ENCODE measurements at regions not wholly inside any gene's neighbourhood (a gene's known extent, or its start where the extent isn't known, plus 50 kb on each side); places are given as distances from the start of the nearest gene placed in this dataset.

GRCh38 chr6:22026164-22026678 is 270.6 kb downstream of the PRL start:
- ATAC-seq (replicated peaks in 6 of 8) = no peak
- H3K4me1 ChIP-seq (replicated peaks in 1 of 2) = peaks cover 30 to 31% of the 10 kb centered on the region in 2 donors
- in situ Hi-C loops (cut with MboI; ENCODE audit: low pct_unique_long_range_greater_than_20kb in 2 of 9, low sequenced_read_pairs in 9 of 9, unreplicated experiment in 9 of 9) = no loop called here
- H3K27ac ChIP-seq = peak overlapping the region; percentile 41 to 47
- 33 to 100% (median 51%) methylated on average over 1 to 5 of the region's 5 CpGs; no CpG with 5 or more reads in 1 of the 10 experiments for WGBS, 10 experiments
- H3K4me3 ChIP-seq = peak overlapping the region in 1 of 5 donors; percentile 10

GRCh38 chr6:22027040-22027725 is 269.7 kb downstream of the PRL start:
- peak overlapping the region in 1 of 2 donors; percentile 47 for H3K27ac ChIP-seq
- in situ Hi-C loops (cut with MboI; ENCODE audit: low pct_unique_long_range_greater_than_20kb in 2 of 9, low sequenced_read_pairs in 9 of 9, unreplicated experiment in 9 of 9) = no loop called here
- ATAC-seq (replicated peaks in 6 of 8) = no peak
- 58 to 100% (median 81%) methylated on average over 1 to 7 of the region's 8 CpGs; no CpG with 5 or more reads in 1 of the 10 experiments for WGBS, 10 experiments
- peaks cover 30 to 31% of the 10 kb centered on the region in 2 donors for H3K4me1 ChIP-seq (replicated peaks in 1 of 2)
- no peak overlapping the region for H3K4me3 ChIP-seq

DNA sequence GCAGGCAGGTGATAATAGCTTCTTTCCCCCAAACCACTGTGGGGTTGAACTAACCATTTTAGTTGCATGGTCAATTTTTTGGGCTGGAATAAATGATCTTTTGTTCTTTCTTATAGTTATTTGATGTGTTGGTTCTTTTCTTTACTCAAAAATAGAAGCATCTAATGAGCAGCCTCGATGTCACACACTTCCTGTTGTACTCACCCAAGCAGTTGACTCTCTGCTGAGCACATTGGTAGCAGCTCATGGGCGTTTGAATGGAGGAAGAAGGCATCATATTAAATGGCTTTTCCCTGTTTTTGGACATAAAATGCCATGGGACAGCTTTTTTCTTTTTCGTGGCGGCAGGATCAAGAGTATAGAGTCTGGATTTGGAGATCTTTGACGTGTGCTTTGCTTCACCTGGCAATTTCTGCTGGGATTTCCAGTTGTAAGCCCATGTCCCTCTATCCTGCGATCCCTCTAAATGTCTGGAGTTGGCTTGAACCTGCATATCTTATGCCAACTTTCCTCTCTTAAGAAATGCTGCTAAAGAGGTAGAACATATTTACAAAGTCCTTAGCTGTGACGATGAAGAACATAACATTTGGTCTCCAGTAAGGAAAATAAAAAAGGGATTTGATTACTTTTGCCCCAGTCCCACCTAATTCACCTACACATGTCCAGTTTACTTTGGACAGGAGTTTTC is 268.3 kb downstream of the PRL start:
- peaks cover 27 to 31% of the 10 kb centered on the region in 2 donors for H3K4me1 ChIP-seq (replicated peaks in 1 of 2)
- H3K4me3 ChIP-seq = no peak overlapping the region
- 30 to 100% (median 84%) methylated on average over 1 to 7 of the region's 7 CpGs for WGBS, 10 experiments
- in situ Hi-C loops (cut with MboI; ENCODE audit: low pct_unique_long_range_greater_than_20kb in 2 of 9, low sequenced_read_pairs in 9 of 9, unreplicated experiment in 9 of 9) = no loop called here
- ATAC-seq (replicated peaks in 6 of 8) = no peak
- no peak overlapping the region for H3K27ac ChIP-seq

- in situ Hi-C loops (cut with MboI; ENCODE audit: low pct_unique_long_range_greater_than_20kb in 2 of 9, low sequenced_read_pairs in 9 of 9, unreplicated experiment in 9 of 9) = no loop called here
- ATAC-seq (replicated peaks in 6 of 8) = no peak
- WGBS, 10 experiments = 0 to 86% (median 65%) methylated on average over 1 to 2 of the region's 2 CpGs; no CpG with 5 or more reads in 1 of the 10 experiments
- Histone ChIP-seq H3K27ac (no peak overlapping the region), H3K4me1 (replicated peaks in 1 of 2) (peaks cover 21 to 27% of the 10 kb centered on the region in 2 donors), H3K4me3 (no peak overlapping the region)
These were observed 267.7 kb downstream of the PRL start for GRCh38 chr6:22029171-22029570.

DNA sequence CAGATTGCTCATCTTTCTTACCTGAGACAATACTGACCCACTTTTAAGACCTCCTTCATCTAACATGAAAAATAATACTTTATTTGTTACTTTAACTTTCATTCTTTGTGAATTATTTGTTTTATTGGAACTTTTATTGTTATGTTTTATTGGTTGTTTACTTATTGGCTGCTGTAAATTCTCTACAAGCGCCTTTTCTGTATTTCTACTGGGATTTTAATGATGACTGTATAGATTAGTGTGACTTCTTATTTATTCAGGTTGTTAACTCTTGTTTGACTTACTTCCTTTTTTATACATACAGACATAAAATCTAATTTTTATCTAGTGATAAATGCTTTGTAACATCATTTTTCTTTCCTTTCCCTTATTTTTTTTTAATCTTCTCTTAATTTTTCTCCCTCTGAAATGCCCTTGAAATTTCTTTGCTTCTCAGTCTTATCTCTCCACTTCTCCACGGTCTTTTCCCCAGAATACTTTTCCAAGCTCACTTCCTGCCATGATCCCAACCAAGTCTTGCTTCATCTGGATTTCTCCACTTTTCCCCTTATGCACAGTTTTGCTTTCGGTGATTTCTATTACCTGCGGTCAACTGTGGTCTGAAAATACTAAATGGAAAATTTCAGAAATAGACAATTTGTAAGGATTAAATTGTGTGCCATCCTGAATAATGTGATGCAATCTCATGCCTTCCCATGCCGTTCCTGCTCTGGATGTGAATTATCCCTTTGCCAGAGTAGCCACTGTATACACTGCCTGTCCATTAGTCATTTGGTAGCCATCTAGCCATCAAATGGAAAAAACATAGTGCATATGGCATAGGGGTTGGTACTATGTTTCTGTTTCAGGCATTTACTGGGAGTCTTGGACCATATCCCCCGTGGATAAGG is 265.9 kb downstream of the PRL start:
- in situ Hi-C loops (cut with MboI; ENCODE audit: low pct_unique_long_range_greater_than_20kb in 2 of 9, low sequenced_read_pairs in 9 of 9, unreplicated experiment in 9 of 9) = no loop called here
- 56 to 100% (median 93%) methylated on average over 1 to 6 of the region's 6 CpGs for WGBS, 10 experiments
- H3K4me1 ChIP-seq (replicated peaks in 1 of 2) = peaks cover 14 to 16% of the 10 kb centered on the region in 2 donors
- H3K27ac ChIP-seq = no peak overlapping the region
- no peak overlapping the region for H3K4me3 ChIP-seq
- ATAC-seq (replicated peaks in 6 of 8) = no peak

DNA sequence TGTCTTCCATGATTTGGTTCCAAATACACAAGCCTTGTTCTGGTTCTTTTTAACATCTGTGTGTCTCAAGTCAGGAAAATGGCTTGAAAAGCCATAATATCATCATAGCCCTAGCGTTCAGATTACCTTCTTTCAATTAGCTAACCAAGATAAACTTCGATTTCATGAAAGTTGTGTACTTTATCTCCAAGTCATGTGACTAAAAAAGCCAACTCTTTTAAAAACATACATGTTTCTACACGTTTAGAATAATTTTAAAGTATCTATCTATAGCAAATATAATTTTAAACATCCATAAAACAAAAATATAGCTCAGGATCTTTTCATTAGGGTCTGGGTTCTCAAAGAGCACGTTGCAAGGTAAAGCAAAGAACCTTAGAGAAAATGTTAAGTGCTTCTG is 261.1 kb downstream of the PRL start:
- in situ Hi-C loops (cut with MboI; ENCODE audit: low pct_unique_long_range_greater_than_20kb in 2 of 9, low sequenced_read_pairs in 9 of 9, unreplicated experiment in 9 of 9) = no loop called here
- 12 to 100% (median 41%) methylated on average over 1 to 4 of the region's 4 CpGs; no CpG with 5 or more reads in 1 of the 10 experiments for WGBS, 10 experiments
- H3K27ac ChIP-seq = no peak overlapping the region
- H3K4me3 ChIP-seq = no peak overlapping the region
- H3K4me1 ChIP-seq (replicated peaks in 1 of 2) = peaks cover 9 to 12% of the 10 kb centered on the region in 2 donors
- no peak for ATAC-seq (replicated peaks in 6 of 8)

DNA sequence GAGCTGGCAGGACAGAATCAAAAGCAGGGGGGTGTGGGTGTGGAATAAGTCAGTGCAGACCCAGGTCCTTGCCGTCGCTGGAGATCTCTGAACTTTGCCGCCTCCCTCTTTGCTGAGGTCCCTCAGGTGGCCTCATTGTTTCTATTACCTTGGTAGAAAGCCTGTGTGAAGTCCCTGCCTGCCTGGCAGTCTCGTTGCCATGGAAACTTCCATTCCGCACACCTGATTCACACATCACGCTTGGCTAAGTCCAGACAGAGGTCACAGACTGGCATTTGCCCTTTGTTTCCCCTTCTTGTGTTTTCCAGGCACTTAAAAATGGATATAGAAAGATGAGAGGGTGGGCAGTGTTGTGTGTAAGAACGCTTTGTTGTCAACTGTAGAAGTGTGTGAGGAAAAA is 260.6 kb downstream of the PRL start:
- WGBS, 10 experiments = 0 to 61% (median 28%) methylated on average over 1 to 7 of the region's 7 CpGs; no CpG with 5 or more reads in 1 of the 10 experiments
- Histone ChIP-seq H3K27ac (no peak overlapping the region), H3K4me1 (replicated peaks in 1 of 2) (peaks cover 9 to 12% of the 10 kb centered on the region in 2 donors), H3K4me3 (no peak overlapping the region)
- peak in 5 of 8 experiments; percentile 54 to 78 (median 66) for ATAC-seq (replicated peaks in 6 of 8)
- in situ Hi-C loops (cut with MboI; ENCODE audit: low pct_unique_long_range_greater_than_20kb in 2 of 9, low sequenced_read_pairs in 9 of 9, unreplicated experiment in 9 of 9) = no loop called here

GRCh38 chr6:22036699-22037098 is 260.1 kb downstream of the PRL start:
- H3K4me3 ChIP-seq = no peak overlapping the region
- H3K27ac ChIP-seq = no peak overlapping the region
- in situ Hi-C loops (cut with MboI; ENCODE audit: low pct_unique_long_range_greater_than_20kb in 2 of 9, low sequenced_read_pairs in 9 of 9, unreplicated experiment in 9 of 9) = no loop called here
- ATAC-seq (replicated peaks in 6 of 8) = no peak
- peaks cover 9 to 12% of the 10 kb centered on the region in 2 donors for H3K4me1 ChIP-seq (replicated peaks in 1 of 2)
- WGBS, 10 experiments = 28 to 94% (median 77%) methylated on average over 2 to 3 of the region's 3 CpGs

DNA sequence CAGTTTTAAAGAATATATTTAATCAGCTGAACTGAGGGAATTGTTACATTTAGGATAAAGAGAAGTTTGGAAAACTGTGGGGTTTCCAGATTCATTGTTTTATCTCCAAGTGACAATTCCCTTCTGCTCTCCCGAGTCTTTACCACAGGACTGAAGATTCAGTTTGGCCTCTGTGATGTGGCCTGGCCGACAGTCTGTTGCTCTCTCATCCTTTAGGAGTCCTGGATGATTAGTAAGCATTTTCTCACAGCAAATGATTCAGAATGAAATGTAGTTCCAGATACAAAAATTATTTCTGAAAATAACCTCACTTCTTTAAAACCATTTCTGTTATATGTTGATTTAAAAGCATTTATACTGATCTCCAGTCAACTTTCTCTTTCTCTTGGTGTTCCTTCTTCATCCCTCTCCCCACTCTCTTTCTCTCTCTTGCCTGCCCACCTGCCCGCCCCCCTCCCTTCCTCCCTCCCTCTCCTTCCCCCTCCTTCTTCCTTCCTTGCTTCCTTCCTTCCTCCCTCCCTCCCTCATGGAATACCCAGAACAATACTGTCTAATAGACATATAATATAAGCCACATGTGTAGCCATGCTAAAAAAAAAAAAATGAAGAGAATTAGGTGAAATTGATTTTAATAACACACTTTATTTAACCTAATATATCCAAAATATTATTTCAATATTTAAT is 254.9 kb downstream of the PRL start:
- in situ Hi-C loops (cut with MboI; ENCODE audit: low pct_unique_long_range_greater_than_20kb in 2 of 9, low sequenced_read_pairs in 9 of 9, unreplicated experiment in 9 of 9) = no loop called here
- Histone ChIP-seq H3K27ac (no peak overlapping the region), H3K4me1 (replicated peaks in 1 of 2) (peaks cover 0 to 1% of the 10 kb centered on the region in 2 donors), H3K4me3 (no peak overlapping the region)
- no peak for ATAC-seq (replicated peaks in 6 of 8)
- WGBS, 10 experiments = 10 to 100% (median 53%) methylated on average over 1 to 2 of the region's 3 CpGs

- Histone ChIP-seq H3K27ac (no peak overlapping the region), H3K4me1 (replicated peaks in 1 of 2) (no peaks in the 10 kb centered on the region), H3K4me3 (no peak overlapping the region)
- in situ Hi-C loops (cut with MboI; ENCODE audit: low pct_unique_long_range_greater_than_20kb in 2 of 9, low sequenced_read_pairs in 9 of 9, unreplicated experiment in 9 of 9) = no loop called here
- ATAC-seq (replicated peaks in 6 of 8) = no peak
These were observed 254.1 kb downstream of the PRL start for GRCh38 chr6:22042706-22043105.

DNA sequence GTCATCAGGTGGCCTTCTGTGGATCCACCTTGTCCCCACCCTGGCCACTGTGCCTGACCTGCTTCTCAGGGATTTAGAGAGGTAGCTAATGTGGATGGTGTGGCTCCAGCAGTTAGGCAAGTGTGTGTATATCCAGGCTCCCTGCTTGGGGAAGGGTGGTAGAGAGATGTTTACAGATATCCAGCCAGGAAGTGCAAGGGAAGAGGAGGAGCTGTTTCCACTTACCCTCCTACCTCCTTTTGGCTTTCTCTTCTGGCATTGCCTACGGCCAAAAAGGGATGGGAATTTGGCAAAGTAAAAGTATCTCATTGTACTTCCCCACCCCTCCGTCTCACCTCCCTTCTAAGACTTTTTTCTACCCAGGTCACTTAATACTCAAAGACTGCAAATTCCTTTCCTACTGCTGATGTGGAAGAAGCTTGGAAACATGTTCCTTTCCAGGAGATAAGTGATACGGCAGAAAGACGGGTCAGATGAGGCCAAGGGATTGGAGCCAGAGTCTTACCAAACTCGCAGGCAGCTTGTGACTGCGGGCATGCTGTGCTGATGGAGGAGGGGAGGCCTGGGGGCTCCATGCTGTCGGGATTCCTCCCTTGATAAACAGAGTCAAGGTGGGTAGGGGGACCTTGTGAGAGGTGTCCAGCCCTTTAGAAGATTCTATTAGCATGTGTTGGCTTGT is 253.4 kb downstream of the PRL start:
- no peak overlapping the region for H3K27ac ChIP-seq
- H3K4me1 ChIP-seq (replicated peaks in 1 of 2) = no peaks in the 10 kb centered on the region
- in situ Hi-C loops (cut with MboI; ENCODE audit: low pct_unique_long_range_greater_than_20kb in 2 of 9, low sequenced_read_pairs in 9 of 9, unreplicated experiment in 9 of 9) = no loop called here
- H3K4me3 ChIP-seq = no peak overlapping the region
- WGBS, 10 experiments = 60 to 100% (median 100%) methylated on average over 1 to 6 of the region's 7 CpGs; no CpG with 5 or more reads in 5 of the 10 experiments
- no peak for ATAC-seq (replicated peaks in 6 of 8)

GRCh38 chr6:22045261-22045912 is 251.4 kb downstream of the PRL start:
- no peak overlapping the region for H3K27ac ChIP-seq
- H3K4me1 ChIP-seq (replicated peaks in 1 of 2) = no peaks in the 10 kb centered on the region
- in situ Hi-C loops (cut with MboI; ENCODE audit: low pct_unique_long_range_greater_than_20kb in 2 of 9, low sequenced_read_pairs in 9 of 9, unreplicated experiment in 9 of 9) = no loop called here
- ATAC-seq (replicated peaks in 6 of 8) = no peak
- no peak overlapping the region for H3K4me3 ChIP-seq
- WGBS, 10 experiments = 26 to 100% (median 88%) methylated on average over 1 to 3 of the region's 3 CpGs; no CpG with 5 or more reads in 3 of the 10 experiments
